Endothelial cell (in vitro differentiated cells): ENCODE measurements at regions not wholly inside any gene's neighbourhood (a gene's known extent, or its start where the extent isn't known, plus 50 kb on each side); places are given as distances from the start of the nearest gene placed in this dataset.

Source experiments
- DNase-seq: peaks from one replicate; pipeline ENCODE4 v3.0.0; 2021; ENCODE audit warnings: low spot score
- H3K27ac Mint-ChIP-seq: one replicate; pipeline ENCODE4 v1.8.0; 2021; ENCODE audit warnings: mixed read lengths, inconsistent platforms; ENCODE audit not compliant: unreplicated experiment
- H3K27me3 Mint-ChIP-seq: one replicate; pipeline ENCODE4 v1.8.0; 2021; ENCODE audit warnings: mild to moderate bottlenecking, moderate library complexity, mixed read lengths, inconsistent platforms; ENCODE audit not compliant: unreplicated experiment
- H3K36me3 Mint-ChIP-seq: one replicate; pipeline ENCODE4 v1.8.0; 2021; ENCODE audit warnings: mild to moderate bottlenecking, low read depth, mixed read lengths, inconsistent platforms; ENCODE audit not compliant: unreplicated experiment
- H3K4me1 Mint-ChIP-seq: one replicate; pipeline ENCODE4 v1.8.0; 2021; ENCODE audit warnings: mild to moderate bottlenecking, mixed read lengths, inconsistent platforms; ENCODE audit not compliant: unreplicated experiment
- H3K4me3 Mint-ChIP-seq: one replicate; pipeline ENCODE4 v1.8.0; 2021; ENCODE audit warnings: mild to moderate bottlenecking, mixed read lengths, inconsistent platforms; ENCODE audit not compliant: unreplicated experiment
- H3K9me3 Mint-ChIP-seq: one replicate; pipeline ENCODE4 v1.8.0; 2021; ENCODE audit warnings: mixed read lengths, inconsistent platforms; ENCODE audit not compliant: unreplicated experiment
- CTCF ChIP-seq: fragments of 200-600 bp; sonication (generic); IDR thresholded peaks from one replicate; pipeline ENCODE4 v1.5.0; 2021; ENCODE audit warnings: antibody characterized with exemption; ENCODE audit not compliant: unreplicated experiment

GRCh38 chr15:68511073-68511991 lies 67.5 kb upstream of the CORO2B start:
- Mint-ChIP-seq H3K4me3 (peak overlapping the region; percentile 0), H3K36me3 (no peaks in the 10 kb centered on the region), H3K9me3 (no peaks in the 10 kb centered on the region), H3K27me3 (peaks cover 2% of the 10 kb centered on the region), H3K27ac (no peak overlapping the region), H3K4me1 (peaks cover 4% of the 10 kb centered on the region)
- TF ChIP-seq CTCF = no peak
- DNase-seq = no peak

GRCh38 chr15:68512052-68512451 lies 66.7 kb upstream of the CORO2B start:
- no peak overlapping the region for H3K27ac Mint-ChIP-seq
- no peak for DNase-seq
- H3K9me3 Mint-ChIP-seq = no peaks in the 10 kb centered on the region
- H3K4me3 Mint-ChIP-seq = peak overlapping the region; percentile 0
- H3K36me3 Mint-ChIP-seq = no peaks in the 10 kb centered on the region
- peaks cover 2% of the 10 kb centered on the region for H3K27me3 Mint-ChIP-seq
- H3K4me1 Mint-ChIP-seq = peaks cover 4% of the 10 kb centered on the region
- TF ChIP-seq CTCF = no peak

- Mint-ChIP-seq H3K4me1 (peaks cover 4% of the 10 kb centered on the region), H3K27ac (no peak overlapping the region)
Measured at GRCh38 chr15:68512598-68512997, 66.2 kb upstream of the CORO2B start.

GRCh38 chr15:68515371-68516095 lies 63.3 kb upstream of the CORO2B start:
- Mint-ChIP-seq H3K27me3 (peaks cover 2% of the 10 kb centered on the region), H3K36me3 (no peaks in the 10 kb centered on the region), H3K4me1 (peaks cover 3% of the 10 kb centered on the region), H3K27ac (no peak overlapping the region), H3K9me3 (no peaks in the 10 kb centered on the region), H3K4me3 (no peak overlapping the region)
- TF ChIP-seq CTCF = no peak
- DNase-seq = no peak

More at GRCh38 chr15:68512598-68512997, 66.2 kb upstream of the CORO2B start:
- H3K4me3 Mint-ChIP-seq = no peak overlapping the region
- no peak for TF ChIP-seq CTCF
- peaks cover 2% of the 10 kb centered on the region for H3K27me3 Mint-ChIP-seq
- DNase-seq = no peak
- H3K36me3 Mint-ChIP-seq = no peaks in the 10 kb centered on the region
- H3K9me3 Mint-ChIP-seq = no peaks in the 10 kb centered on the region
